GM19328 (cell line): ENCODE measurements at regions not wholly inside any gene's neighbourhood (a gene's known extent, or its start where the extent isn't known, plus 50 kb on each side); places are given as distances from the start of the nearest gene placed in this dataset.

Source experiments
- ATAC-seq: cut with Tn5 transposase; IDR thresholded peaks from one replicate; pipeline ENCODE4 v1.9.1; 2021; ENCODE audit warnings: mild to moderate bottlenecking, moderate library complexity; ENCODE audit not compliant: unreplicated experiment

- no peak for ATAC-seq
Measured at GRCh38 chr1:181142096-181142958, 53.8 kb downstream of the IER5 start.

GRCh38 chr1:181143102-181143859, 54.8 kb downstream of the IER5 start:
- no peak for ATAC-seq

GRCh38 chr1:181144238-181144637, 55.7 kb downstream of the IER5 start:
- ATAC-seq: no peak

DNA sequence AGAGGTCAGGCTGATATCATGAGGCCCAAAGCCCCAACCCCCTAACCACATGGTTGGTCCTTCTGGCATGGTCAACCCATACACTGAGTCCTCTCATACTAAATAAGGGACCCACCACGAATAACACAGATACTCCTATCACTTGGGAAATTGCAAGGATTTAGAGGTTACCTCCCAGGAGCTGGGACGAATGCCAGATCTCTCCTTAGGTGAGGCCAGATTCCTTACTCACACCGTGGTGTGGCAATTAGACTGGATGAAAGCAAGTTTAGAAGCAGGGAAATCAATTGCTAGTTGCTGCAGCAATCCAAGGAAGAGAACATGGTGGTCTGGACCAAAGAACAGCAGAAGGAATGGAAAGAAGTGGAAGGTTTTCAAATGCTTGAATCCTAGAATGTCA, 60.1 kb downstream of the IER5 start:
- ATAC-seq: no peak

GRCh38 chr1:181149326-181150125, 61.0 kb downstream of the IER5 start:
- peak; percentile 76 for ATAC-seq

GRCh38 chr1:181150273-181150672, 61.8 kb downstream of the IER5 start:
- no peak for ATAC-seq

GRCh38 chr1:181150842-181151241, 62.3 kb downstream of the IER5 start:
- no peak for ATAC-seq

DNA sequence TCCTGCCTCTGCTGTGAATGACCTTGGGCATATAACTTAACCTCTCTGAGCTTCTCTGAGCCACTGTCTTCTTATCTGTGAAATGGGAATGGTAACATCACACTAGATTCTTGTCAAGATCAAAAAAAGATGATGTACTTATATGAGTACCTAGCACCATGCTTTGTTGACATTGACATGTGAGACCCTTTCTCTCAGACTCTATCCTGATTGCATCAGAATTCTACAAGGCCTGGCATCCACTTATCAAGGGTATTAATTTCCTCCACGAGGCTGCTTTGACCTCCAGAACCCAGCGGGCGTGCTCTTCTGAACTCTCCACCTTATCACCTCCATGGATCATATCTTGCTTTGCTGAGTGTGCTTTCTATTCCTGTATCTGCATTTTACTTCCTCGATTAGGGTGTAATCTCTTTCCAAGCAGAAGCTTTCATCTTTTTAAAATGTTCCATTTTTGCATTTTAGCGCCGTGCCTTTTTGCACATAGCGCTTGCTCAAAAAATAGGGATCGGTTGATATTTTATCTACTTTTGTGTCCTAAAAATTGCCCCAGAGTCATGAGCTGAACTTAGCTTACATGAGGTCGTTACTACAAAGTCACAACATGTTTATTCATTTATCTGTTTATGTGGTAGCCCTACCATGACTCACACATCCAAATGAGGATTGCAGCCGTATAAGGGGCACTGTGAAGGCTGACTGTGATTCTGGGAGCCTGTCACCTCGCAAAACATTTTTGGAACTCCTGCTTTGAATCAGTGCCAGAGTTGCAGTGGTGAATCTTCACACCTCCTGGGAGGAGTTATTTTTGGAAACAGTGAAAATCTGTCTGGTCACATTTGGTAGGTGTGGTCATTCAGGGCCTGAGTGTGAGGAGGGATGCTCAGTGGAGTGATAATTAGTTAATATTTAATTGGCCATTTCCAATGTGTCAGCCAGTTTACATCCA, 63.2 kb downstream of the IER5 start:
- ATAC-seq: no peak

DNA sequence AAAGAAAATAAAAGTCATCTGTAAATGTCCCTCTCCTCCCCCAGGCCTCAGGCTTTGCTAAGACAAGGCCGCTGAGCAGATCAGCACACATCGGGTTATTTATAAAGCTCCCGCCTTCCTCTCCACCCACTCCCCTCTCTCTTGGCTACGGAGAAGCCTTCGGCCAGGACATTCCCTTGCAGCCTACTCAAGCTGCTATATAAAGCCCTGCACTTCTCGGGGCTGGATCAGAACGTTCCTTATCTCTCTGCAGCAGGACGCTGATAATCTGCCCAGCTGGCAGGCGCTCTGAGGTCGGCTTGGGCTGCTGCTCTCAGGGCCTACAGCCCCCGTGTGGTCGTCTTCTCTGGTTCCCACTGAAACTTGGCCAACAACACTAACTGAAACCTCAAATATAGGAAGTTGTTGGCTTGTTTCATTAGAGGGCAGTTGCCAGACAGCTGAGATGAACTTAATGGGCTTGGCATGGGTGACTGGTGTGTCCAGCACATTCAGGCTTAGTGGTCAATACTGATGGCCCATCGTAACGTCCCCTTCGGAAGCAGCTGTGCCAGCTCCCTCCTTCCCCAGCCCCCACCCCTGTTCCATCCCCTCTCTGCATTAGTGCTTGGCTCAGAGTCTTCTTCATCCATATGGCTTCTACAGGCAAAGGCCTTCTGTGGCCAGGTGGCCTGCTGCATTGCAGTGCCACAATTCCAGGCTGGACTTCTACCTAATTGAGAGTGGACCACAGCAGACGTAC, 64.6 kb downstream of the IER5 start:
- ATAC-seq: peak; percentile 62

DNA sequence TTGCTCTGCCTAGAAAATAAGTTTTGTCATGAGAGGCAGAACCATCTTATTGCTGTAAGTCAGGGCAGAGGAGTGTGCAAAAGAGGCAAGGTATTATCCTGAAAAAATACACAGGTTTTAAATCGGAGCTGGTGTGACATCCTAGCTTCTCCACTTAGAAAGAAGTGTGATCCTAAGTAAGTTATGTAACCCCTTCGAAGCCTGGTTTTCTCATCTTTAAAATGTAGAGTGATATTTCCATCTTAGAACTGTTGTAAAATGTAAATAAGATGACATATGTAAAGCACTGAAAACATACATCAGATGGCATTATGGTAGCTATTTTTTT, 65.1 kb downstream of the IER5 start:
- ATAC-seq: no peak

GRCh38 chr1:181155339-181155738, 66.8 kb downstream of the IER5 start:
- ATAC-seq: no peak

GRCh38 chr1:181159451-181160140, 71.1 kb downstream of the IER5 start:
- no peak for ATAC-seq

GRCh38 chr1:181160322-181160721, 71.8 kb downstream of the IER5 start:
- no peak for ATAC-seq

GRCh38 chr1:181160998-181161870, 72.7 kb downstream of the IER5 start:
- no peak for ATAC-seq

- no peak for ATAC-seq
Measured at GRCh38 chr1:181163662-181164061, 75.2 kb downstream of the IER5 start.

DNA sequence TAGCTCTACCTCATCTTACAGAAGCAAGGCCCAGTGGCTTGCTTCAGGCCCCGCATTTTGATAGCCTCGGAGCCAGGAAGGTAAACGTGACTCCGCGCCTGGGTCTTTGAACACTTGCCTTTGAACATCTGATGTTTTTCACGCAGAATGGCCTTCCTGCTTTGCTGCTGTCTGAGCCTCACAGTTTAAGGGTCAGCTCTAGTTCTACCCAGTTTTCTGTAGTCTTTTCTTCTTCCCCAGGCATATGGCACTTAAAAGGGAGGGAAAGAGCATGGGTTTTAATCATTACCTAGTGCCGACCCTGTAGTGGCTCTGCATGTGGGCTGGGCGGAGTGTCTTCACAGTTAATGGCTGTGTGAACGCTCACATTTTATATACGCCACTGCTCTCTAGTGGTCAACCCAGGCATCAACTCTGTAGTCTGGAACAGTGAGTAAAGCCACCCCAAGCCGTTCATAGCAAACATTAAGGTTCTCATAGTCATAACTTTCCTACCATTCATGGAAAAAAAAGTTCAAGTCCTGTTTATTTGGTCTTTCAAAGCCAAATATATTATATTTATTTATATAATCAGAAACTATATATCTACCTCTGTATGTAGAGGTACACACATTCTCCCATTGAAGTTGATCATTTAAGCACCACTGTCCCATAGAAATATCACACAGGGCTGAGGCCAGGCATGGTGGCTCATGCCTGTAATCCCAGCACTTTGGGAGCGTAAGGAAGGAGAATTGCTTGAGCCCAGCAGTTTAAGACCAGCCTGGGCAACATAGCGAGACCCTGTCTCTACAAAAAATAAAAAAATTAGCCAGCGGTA, 78.1 kb downstream of the IER5 start:
- peak; percentile 95 for ATAC-seq

DNA sequence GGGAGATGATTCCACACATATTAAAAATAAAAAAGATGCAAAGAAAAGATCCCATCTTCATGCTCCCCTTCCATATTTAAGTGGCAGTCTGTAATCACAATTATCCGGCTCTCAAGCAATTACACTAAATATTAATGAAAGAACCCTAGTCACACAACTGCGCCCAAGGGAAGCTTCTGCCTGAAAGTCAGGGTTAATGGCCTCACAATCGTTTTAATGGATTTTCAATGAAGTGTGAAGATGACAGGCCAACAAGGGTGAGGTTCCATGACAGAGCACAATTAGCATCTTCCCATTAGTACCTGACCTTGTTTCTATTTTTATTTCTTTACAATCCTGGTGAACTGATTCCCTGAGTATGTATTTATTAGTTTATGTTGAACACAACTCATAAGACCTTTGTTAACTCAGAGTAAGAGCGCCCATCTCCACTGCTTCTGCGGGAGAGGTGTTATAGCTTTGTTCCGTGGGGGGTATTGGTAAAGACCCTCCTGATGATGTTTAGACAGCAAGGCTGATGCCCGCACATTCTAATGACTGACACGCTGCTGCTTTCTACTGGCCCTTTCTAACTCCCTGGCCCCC, 80.9 kb downstream of the IER5 start:
- ATAC-seq: no peak
